HG03039 (cell line): ENCODE measurements at regions not wholly inside any gene's neighbourhood (a gene's known extent, or its start where the extent isn't known, plus 50 kb on each side); places are given as distances from the start of the nearest gene placed in this dataset.
"Not testable (repeated sequence)": the region's sequence is repeated elsewhere in the genome, so short reads cannot be mapped to it uniquely, and the experiment has no call there.

Experiments used
- ATAC-seq: cut with Tn5 transposase; IDR thresholded peaks from one replicate; pipeline ENCODE4 v1.9.1; 2021; ENCODE audit warnings: mild to moderate bottlenecking, moderate library complexity; ENCODE audit not compliant: unreplicated experiment

GRCh38 chr1:95865769-95866168 is 631.8 kb downstream of the RWDD3 start:
- ATAC-seq: no peak

- no peak for ATAC-seq
These were observed 642.3 kb downstream of the RWDD3 start for GRCh38 chr1:95876276-95876675.

GRCh38 chr1:95879498-95880050 is 645.6 kb downstream of the RWDD3 start:
- no peak for ATAC-seq

GRCh38 chr1:95888941-95889390 is 655.0 kb downstream of the RWDD3 start:
- no peak for ATAC-seq

GRCh38 chr1:95889400-95889799 is 655.4 kb downstream of the RWDD3 start:
- no peak for ATAC-seq

GRCh38 chr1:95893921-95894320 is 659.9 kb downstream of the RWDD3 start:
- ATAC-seq: no peak

GRCh38 chr1:95903060-95903459 is 669.0 kb downstream of the RWDD3 start:
- no peak for ATAC-seq

- ATAC-seq: no peak
These were observed 671.9 kb downstream of the RWDD3 start for GRCh38 chr1:95905818-95906395.

GRCh38 chr1:95911739-95912138 is 677.7 kb downstream of the RWDD3 start:
- ATAC-seq: not testable (repeated sequence)

- no peak for ATAC-seq
These were observed 682.6 kb downstream of the RWDD3 start for GRCh38 chr1:95916616-95917015.

- ATAC-seq: no peak
These were observed 690.7 kb downstream of the RWDD3 start for GRCh38 chr1:95924684-95925083.

- no peak for ATAC-seq
These were observed 692.3 kb downstream of the RWDD3 start for GRCh38 chr1:95926331-95926730.

GRCh38 chr1:95927061-95927460 is 693.1 kb downstream of the RWDD3 start:
- ATAC-seq: no peak

GRCh38 chr1:95935719-95936118 is 701.7 kb downstream of the RWDD3 start:
- ATAC-seq: no peak

GRCh38 chr1:95941121-95941798 is 707.2 kb downstream of the RWDD3 start:
- no peak for ATAC-seq

- no peak for ATAC-seq
These were observed 714.0 kb downstream of the RWDD3 start for GRCh38 chr1:95948023-95948422.

- ATAC-seq: no peak
These were observed 717.5 kb downstream of the RWDD3 start for GRCh38 chr1:95951371-95952102.

- no peak for ATAC-seq
These were observed 719.0 kb downstream of the RWDD3 start for GRCh38 chr1:95953015-95953414.

GRCh38 chr1:95954585-95954984 is 720.6 kb downstream of the RWDD3 start:
- no peak for ATAC-seq

GRCh38 chr1:95956215-95956614 is 722.2 kb downstream of the RWDD3 start:
- no peak for ATAC-seq

GRCh38 chr1:95957748-95958147 is 723.7 kb downstream of the RWDD3 start:
- no peak for ATAC-seq

GRCh38 chr1:95966866-95967265 is 732.9 kb downstream of the RWDD3 start:
- no peak for ATAC-seq
